Right lung (tissue), 2 donors: ENCODE measurements at regions not wholly inside any gene's neighbourhood (a gene's known extent, or its start where the extent isn't known, plus 50 kb on each side); places are given as distances from the start of the nearest gene placed in this dataset.
"Not testable (repeated sequence)": the region's sequence is repeated elsewhere in the genome, so short reads cannot be mapped to it uniquely, and the experiment has no call there.

Experiments used
- DNase-seq, 2 donors: peaks; one replicate each; pipeline ENCODE4 v3.0.0-alpha.2; 2013

GRCh38 chr4:171342646-171343045 lies 470.6 kb upstream of the GALNTL6 start:
- DNase-seq, result no peak

GRCh38 chr4:171340258-171340657 lies 472.9 kb upstream of the GALNTL6 start:
- no peak for DNase-seq

GRCh38 chr4:171334549-171334948 lies 478.7 kb upstream of the GALNTL6 start:
- no peak for DNase-seq

GRCh38 chr4:171308661-171309060 lies 504.5 kb upstream of the GALNTL6 start:
- DNase-seq, result no peak

- DNase-seq, result not testable (repeated sequence)
These were observed 515.0 kb upstream of the GALNTL6 start for GRCh38 chr4:171298048-171298718.

GRCh38 chr4:171288816-171289432 lies 524.3 kb upstream of the GALNTL6 start:
- no peak for DNase-seq

- DNase-seq, result no peak
These were observed 531.8 kb upstream of the GALNTL6 start for GRCh38 chr4:171281359-171281758.

- no peak for DNase-seq
These were observed 534.1 kb upstream of the GALNTL6 start for GRCh38 chr4:171279131-171279530.

- DNase-seq, result no peak
These were observed 546.5 kb upstream of the GALNTL6 start for GRCh38 chr4:171266671-171267070.

GRCh38 chr4:171265190-171265818 lies 547.9 kb upstream of the GALNTL6 start:
- no peak for DNase-seq

GRCh38 chr4:171256223-171256622 lies 557.0 kb upstream of the GALNTL6 start:
- DNase-seq, result no peak

- DNase-seq, result no peak
These were observed 566.3 kb upstream of the GALNTL6 start for GRCh38 chr4:171246948-171247347.

GRCh38 chr4:171242831-171243230 lies 570.4 kb upstream of the GALNTL6 start:
- DNase-seq, result no peak

GRCh38 chr4:171239196-171239595 lies 574.0 kb upstream of the GALNTL6 start:
- DNase-seq, result no peak

GRCh38 chr4:171235521-171235920 lies 577.7 kb upstream of the GALNTL6 start:
- no peak for DNase-seq

- not testable (repeated sequence) for DNase-seq
These were observed 583.9 kb upstream of the GALNTL6 start for GRCh38 chr4:171229354-171229753.

- DNase-seq, result no peak
These were observed 592.0 kb upstream of the GALNTL6 start for GRCh38 chr4:171221181-171221580.

GRCh38 chr4:171203425-171203824 lies 609.8 kb upstream of the GALNTL6 start:
- no peak for DNase-seq

GRCh38 chr4:171202908-171203307 lies 610.3 kb upstream of the GALNTL6 start:
- DNase-seq, result no peak

- DNase-seq, result no peak
These were observed 626.5 kb upstream of the GALNTL6 start for GRCh38 chr4:171186700-171187099.

- no peak for DNase-seq
These were observed 632.1 kb upstream of the GALNTL6 start for GRCh38 chr4:171181090-171181489.

- no peak for DNase-seq
These were observed 642.5 kb upstream of the GALNTL6 start for GRCh38 chr4:171170671-171171070.

- no peak for DNase-seq
These were observed 643.8 kb upstream of the GALNTL6 start for GRCh38 chr4:171169396-171169795.
